Peyer's patch (tissue), 4 donors: ENCODE measurements at regions not wholly inside any gene's neighbourhood (a gene's known extent, or its start where the extent isn't known, plus 50 kb on each side); places are given as distances from the start of the nearest gene placed in this dataset.
"Not testable (repeated sequence)": the region's sequence is repeated elsewhere in the genome, so short reads cannot be mapped to it uniquely, and the experiment has no call there.

Source experiments
- DNase-seq, 3 donors: peaks; one replicate each; pipeline ENCODE4 v3.0.0-alpha.2; 2017 to 2019
- H3K27ac ChIP-seq, 4 donors: fragments of 200-600 bp; sonication (generic); one replicate each; pipeline ENCODE4 v1.5.1; 2016 to 2019
- H3K27me3 ChIP-seq, 2 donors: fragments of 200-600 bp; sonication (generic); one replicate each; pipeline ENCODE4 v1.5.1; 2019
- H3K36me3 ChIP-seq, 3 donors: fragments of 200-600 bp; sonication (generic); one replicate each; pipeline ENCODE4 v1.5.1; 2016 to 2019
- H3K4me1 ChIP-seq, 4 donors: fragments of 200-600 bp; sonication (generic); one replicate each; pipeline ENCODE4 v1.5.1; 2016 to 2019
- H3K4me3 ChIP-seq, 4 donors: fragments of 200-600 bp; sonication (generic); 1 replicate in 3 of 4; 2 replicates in 1 of 4; pipeline ENCODE4 v1.5.1; 2016 to 2019; ENCODE audit warnings: mild to moderate bottlenecking in 1 of 4
- H3K9me3 ChIP-seq, 4 donors: fragments of 200-600 bp; sonication (generic); one replicate each; pipeline ENCODE4 v1.5.1; 2016 to 2019; ENCODE audit warnings: mild to moderate bottlenecking in 1 of 4
- POLR2A ChIP-seq, 2 donors: fragments of 450-650 bp; IDR thresholded peaks; one replicate each; pipeline ENCODE4 v1.5.1; 2017; ENCODE audit warnings: antibody characterized with exemption in 2 of 2, mild to moderate bottlenecking in 2 of 2, moderate library complexity in 2 of 2
- TF ChIP-seq, protein P1 (sequence below), 6 experiments: fragments of 450-650 bp in 4 of 6; fragments of 200-600 bp in 2 of 6; sonication (generic) in 1 of 6; IDR thresholded peaks; one replicate each; pipeline ENCODE4 v1.5.1; 2017 to 2019; ENCODE audit warnings: antibody characterized with exemption in 6 of 6, mild to moderate bottlenecking in 3 of 6, moderate library complexity in 1 of 6

DNA sequence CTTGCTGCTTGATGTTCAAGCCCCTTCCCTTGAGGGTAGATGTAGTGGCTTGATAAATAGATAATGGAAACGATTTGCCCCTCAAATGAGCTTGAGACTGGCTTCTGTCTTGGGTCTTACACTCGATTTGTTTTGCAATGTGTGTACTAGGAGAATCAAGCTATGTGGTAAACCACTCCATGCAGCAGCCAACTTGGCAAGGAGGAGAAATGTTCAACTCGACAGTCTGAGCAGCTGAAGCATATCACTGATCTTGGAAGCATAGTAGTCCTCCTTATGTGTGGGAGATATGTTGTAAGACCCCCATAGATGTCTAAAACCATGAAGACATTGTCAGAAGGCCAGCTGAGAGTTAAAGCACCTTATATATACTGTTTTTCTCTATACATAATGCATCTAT lies 125.3 kb downstream of the CCNG2 start:
- Histone ChIP-seq H3K9me3 (no peaks in the 10 kb centered on the region), H3K4me3 (no peak overlapping the region)

GRCh38 chr4:77284036-77284435 lies 127.0 kb downstream of the CCNG2 start:
- H3K4me3 ChIP-seq: no peak overlapping the region
- H3K9me3 ChIP-seq: no peaks in the 10 kb centered on the region
- TF ChIP-seq, protein P1, sequence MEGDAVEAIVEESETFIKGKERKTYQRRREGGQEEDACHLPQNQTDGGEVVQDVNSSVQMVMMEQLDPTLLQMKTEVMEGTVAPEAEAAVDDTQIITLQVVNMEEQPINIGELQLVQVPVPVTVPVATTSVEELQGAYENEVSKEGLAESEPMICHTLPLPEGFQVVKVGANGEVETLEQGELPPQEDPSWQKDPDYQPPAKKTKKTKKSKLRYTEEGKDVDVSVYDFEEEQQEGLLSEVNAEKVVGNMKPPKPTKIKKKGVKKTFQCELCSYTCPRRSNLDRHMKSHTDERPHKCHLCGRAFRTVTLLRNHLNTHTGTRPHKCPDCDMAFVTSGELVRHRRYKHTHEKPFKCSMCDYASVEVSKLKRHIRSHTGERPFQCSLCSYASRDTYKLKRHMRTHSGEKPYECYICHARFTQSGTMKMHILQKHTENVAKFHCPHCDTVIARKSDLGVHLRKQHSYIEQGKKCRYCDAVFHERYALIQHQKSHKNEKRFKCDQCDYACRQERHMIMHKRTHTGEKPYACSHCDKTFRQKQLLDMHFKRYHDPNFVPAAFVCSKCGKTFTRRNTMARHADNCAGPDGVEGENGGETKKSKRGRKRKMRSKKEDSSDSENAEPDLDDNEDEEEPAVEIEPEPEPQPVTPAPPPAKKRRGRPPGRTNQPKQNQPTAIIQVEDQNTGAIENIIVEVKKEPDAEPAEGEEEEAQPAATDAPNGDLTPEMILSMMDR (IDR thresholded peaks at IDR 0.05): no peak
- TF ChIP-seq POLR2A (IDR thresholded peaks at IDR 0.05): no peak
- no peaks in the 10 kb centered on the region for H3K27me3 ChIP-seq
- H3K27ac ChIP-seq: no peak overlapping the region
- H3K36me3 ChIP-seq: no peaks in the 10 kb centered on the region
- no peaks in the 10 kb centered on the region for H3K4me1 ChIP-seq
- DNase-seq: no peak

More for the DNA sequence above, 125.3 kb downstream of the CCNG2 start:
- Histone ChIP-seq H3K36me3 (no peaks in the 10 kb centered on the region), H3K4me1 (no peaks in the 10 kb centered on the region), H3K27ac (no peak overlapping the region), H3K27me3 (no peaks in the 10 kb centered on the region)
- no peak for TF ChIP-seq POLR2A (IDR thresholded peaks at IDR 0.05)
- TF ChIP-seq, protein P1 (IDR thresholded peaks at IDR 0.05): no peak
- DNase-seq: no peak

DNA sequence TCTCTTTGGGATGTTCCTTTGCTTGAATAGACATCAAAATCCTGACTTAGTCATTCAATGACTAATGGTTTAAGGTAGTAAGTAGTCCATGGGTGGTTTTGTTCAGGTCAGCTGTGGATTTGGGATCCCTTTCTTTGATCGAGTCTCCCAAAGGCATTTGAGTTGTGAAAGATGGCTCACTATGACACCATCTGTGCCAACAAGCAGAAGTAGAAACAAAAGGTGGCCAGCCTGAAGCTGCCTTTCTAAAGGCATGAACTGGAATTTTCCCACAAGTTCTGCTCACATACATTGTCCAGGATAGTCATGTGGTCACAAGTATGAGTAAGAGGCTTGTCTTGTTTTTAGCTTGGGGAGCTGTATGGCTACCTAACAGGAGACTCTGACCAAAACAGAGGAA lies 129.9 kb downstream of the CCNG2 start:
- no peak for DNase-seq
- no peaks in the 10 kb centered on the region for H3K9me3 ChIP-seq
- H3K4me1 ChIP-seq: no peaks in the 10 kb centered on the region
- no peak overlapping the region for H3K4me3 ChIP-seq
- H3K27me3 ChIP-seq: no peaks in the 10 kb centered on the region
- no peak for TF ChIP-seq POLR2A (IDR thresholded peaks at IDR 0.05)
- TF ChIP-seq, protein P1 (IDR thresholded peaks at IDR 0.05): no peak
- no peaks in the 10 kb centered on the region for H3K36me3 ChIP-seq
- H3K27ac ChIP-seq: no peak overlapping the region

DNA sequence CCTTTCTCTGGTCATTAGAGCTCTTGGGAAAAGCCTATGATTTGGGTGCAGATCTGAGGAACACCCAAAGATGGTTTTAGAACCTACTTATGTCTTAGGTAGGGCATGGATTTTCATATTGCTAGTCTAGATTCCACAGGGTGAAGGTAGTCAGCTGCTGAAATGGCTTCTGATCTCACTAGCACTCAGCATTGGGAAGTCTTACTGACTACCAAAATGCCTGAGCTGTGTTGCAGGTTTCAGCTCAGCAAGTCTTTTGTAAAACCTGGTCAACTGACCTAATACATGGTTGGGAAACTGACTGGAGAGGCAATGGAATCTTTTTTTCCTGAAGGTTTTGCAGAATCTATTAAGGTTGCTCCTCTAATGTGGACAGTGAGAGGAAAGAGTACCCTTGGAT lies 136.4 kb downstream of the CCNG2 start:
- H3K36me3 ChIP-seq: no peaks in the 10 kb centered on the region
- H3K27ac ChIP-seq: no peak overlapping the region
- H3K27me3 ChIP-seq: no peaks in the 10 kb centered on the region
- H3K4me1 ChIP-seq: no peaks in the 10 kb centered on the region
- no peak for DNase-seq
- no peak overlapping the region for H3K4me3 ChIP-seq
- no peaks in the 10 kb centered on the region for H3K9me3 ChIP-seq
- TF ChIP-seq POLR2A (IDR thresholded peaks at IDR 0.05): no peak
- TF ChIP-seq, protein P1 (IDR thresholded peaks at IDR 0.05): no peak

GRCh38 chr4:77300996-77301395 lies 144.0 kb downstream of the CCNG2 start:
- not testable (repeated sequence) for H3K27me3 ChIP-seq, H3K4me3 ChIP-seq, H3K27ac ChIP-seq, DNase-seq, H3K4me1 ChIP-seq, H3K36me3 ChIP-seq, H3K9me3 ChIP-seq

DNA sequence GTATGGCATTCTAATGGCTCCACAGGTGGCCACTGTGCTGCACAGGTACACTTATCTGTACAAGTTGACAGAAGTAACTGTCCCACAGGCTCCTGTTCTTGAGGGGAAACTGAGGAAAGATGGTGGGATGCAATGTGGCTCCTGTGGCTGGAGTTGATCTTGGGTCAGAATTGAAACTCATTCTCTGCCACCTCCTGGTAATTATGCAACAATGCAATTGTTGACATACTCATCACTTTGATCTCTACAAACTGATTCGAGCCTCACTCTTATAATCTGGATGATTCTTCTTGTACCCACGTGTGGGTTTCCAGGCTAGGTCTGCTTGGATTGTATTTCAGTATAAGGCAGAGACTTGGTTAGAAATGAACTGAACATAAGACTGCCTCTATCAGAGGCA lies 148.8 kb downstream of the CCNG2 start:
- no peak for TF ChIP-seq POLR2A (IDR thresholded peaks at IDR 0.05)
- TF ChIP-seq, protein P1 (IDR thresholded peaks at IDR 0.05): no peak
- Histone ChIP-seq H3K27ac (no peak overlapping the region), H3K4me3 (no peak overlapping the region), H3K36me3 (no peaks in the 10 kb centered on the region), H3K9me3 (no peaks in the 10 kb centered on the region), H3K4me1 (no peaks in the 10 kb centered on the region), H3K27me3 (no peaks in the 10 kb centered on the region)
- no peak for DNase-seq
